Lower leg skin (tissue), 4 donors: ENCODE measurements at regions not wholly inside any gene's neighbourhood (a gene's known extent, or its start where the extent isn't known, plus 50 kb on each side); places are given as distances from the start of the nearest gene placed in this dataset.

Experiments used
- DNase-seq, 2 donors: peaks; one replicate each; pipeline ENCODE4 v3.0.0-alpha.2; 2019; ENCODE audit warnings: low spot score in 2 of 2
- H3K4me3 ChIP-seq: fragments of 200-600 bp; sonication (generic); 2 replicates; pipeline ENCODE4 v1.5.1; 2017; ENCODE audit warnings: mild to moderate bottlenecking, low read depth; ENCODE audit not compliant: poor library complexity, severe bottlenecking
- POLR2A ChIP-seq, 2 donors: fragments of 450-650 bp; IDR thresholded peaks; one replicate each; pipeline ENCODE4 v1.6.1; 2016 to 2017; ENCODE audit warnings: antibody characterized with exemption in 2 of 2, mild to moderate bottlenecking in 1 of 2, moderate library complexity in 1 of 2
- WGBS, 2 donors: methylation state at CpG; one replicate each; pipeline ENCODE4 v1.1.5; 2018; 5-methylcytosine and 5-hydroxymethylcytosine counted together
- intact Hi-C: fragments of 100-400 bp; cut with DNase I; formaldehyde crosslinking; loops from one replicate; pipeline ENCODE4 v1.15.0; 2023; ENCODE audit warnings: low total_unique reads
- TF ChIP-seq, protein P1 (sequence below), 3 donors: fragments of 450-650 bp; IDR thresholded peaks; one replicate each; pipeline ENCODE4 v1.5.1; 2016; ENCODE audit warnings: antibody characterized with exemption in 3 of 3, mild to moderate bottlenecking in 3 of 3, moderate library complexity in 2 of 3

- DNase-seq = no peak
- H3K4me3 ChIP-seq = no peak overlapping the region
- 87 to 88% methylated on average over 1 of the region's 1 CpG for WGBS, 2 donors
- TF ChIP-seq, protein P1, sequence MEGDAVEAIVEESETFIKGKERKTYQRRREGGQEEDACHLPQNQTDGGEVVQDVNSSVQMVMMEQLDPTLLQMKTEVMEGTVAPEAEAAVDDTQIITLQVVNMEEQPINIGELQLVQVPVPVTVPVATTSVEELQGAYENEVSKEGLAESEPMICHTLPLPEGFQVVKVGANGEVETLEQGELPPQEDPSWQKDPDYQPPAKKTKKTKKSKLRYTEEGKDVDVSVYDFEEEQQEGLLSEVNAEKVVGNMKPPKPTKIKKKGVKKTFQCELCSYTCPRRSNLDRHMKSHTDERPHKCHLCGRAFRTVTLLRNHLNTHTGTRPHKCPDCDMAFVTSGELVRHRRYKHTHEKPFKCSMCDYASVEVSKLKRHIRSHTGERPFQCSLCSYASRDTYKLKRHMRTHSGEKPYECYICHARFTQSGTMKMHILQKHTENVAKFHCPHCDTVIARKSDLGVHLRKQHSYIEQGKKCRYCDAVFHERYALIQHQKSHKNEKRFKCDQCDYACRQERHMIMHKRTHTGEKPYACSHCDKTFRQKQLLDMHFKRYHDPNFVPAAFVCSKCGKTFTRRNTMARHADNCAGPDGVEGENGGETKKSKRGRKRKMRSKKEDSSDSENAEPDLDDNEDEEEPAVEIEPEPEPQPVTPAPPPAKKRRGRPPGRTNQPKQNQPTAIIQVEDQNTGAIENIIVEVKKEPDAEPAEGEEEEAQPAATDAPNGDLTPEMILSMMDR (IDR thresholded peaks at IDR 0.05) = no peak
- intact Hi-C loops = no loop called here
Observed at GRCh38 chr5:166709691-166710090, 1581.8 kb upstream of the WWC1 start.

- DNase-seq = no peak
- H3K4me3 ChIP-seq = no peak overlapping the region
- intact Hi-C loops = no loop called here
- TF ChIP-seq, protein P1 (IDR thresholded peaks at IDR 0.05) = no peak
- no peak for TF ChIP-seq POLR2A (IDR thresholded peaks at IDR 0.05)
- WGBS, 2 donors = 48 to 59% methylated on average over 2 of the region's 2 CpGs
Observed at GRCh38 chr5:166710271-166710670, 1581.2 kb upstream of the WWC1 start.

DNA sequence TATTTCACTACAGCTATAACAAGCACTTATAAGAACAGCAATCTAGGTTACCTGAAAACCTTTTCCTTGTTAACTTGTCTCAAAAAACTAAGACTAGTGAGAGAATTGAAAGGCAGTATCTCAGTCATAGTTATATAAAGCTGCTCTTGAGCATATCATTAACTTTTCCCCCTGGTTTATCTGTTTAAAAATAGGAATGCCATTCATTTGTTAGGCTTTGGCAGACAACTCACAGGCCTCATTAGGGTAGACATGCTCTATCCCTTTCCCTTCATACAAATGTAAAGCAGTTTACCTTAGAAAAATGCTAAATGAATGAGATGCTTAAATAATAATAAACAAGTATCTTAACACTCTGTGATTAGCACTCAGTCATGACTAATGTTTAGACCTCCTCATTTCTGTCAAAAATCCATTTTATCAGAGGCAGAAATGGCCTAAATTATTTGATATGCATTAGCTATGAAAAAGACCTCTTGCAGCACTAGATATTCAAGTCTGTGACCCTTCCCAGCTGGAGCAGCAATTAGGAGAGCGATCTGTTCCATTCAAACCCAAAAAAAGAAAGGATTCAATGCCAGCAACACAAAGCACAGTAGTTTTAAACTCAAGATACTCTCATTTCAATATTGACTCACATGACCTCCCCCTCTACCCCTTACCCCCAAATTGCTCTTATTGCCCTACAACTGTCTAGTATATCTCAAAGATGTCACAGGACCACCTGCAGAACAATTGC lies 1578.8 kb upstream of the WWC1 start:
- DNase-seq = no peak
- no peak overlapping the region for H3K4me3 ChIP-seq
- WGBS, 2 donors = 63 to 67% methylated on average over 1 of the region's 1 CpG
- TF ChIP-seq, protein P1 (IDR thresholded peaks at IDR 0.05) = no peak
- TF ChIP-seq POLR2A (IDR thresholded peaks at IDR 0.05) = no peak
- intact Hi-C loops = no loop called here

DNA sequence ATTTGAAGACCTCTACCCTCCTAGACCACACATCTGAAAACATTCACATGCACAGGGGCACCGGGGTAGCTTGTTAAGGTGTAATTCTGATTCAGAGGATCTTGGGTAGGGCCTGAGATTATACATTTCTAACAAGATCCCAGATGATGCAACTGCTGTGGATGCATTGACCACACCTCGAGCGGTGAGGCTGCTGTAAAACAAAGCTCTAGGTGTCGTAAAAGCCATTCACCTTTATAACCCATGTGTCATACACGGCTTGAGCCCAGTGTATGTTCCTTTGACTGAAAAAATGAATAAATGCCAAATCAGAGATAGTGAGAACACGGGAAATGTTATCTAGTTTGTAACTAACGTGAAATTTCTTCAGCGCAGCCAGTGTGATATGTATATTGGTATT lies 1578.2 kb upstream of the WWC1 start:
- H3K4me3 ChIP-seq = no peak overlapping the region
- intact Hi-C loops = no loop called here
- DNase-seq = no peak
- 77 to 84% methylated on average over 8 of the region's 8 CpGs for WGBS, 2 donors
- TF ChIP-seq POLR2A (IDR thresholded peaks at IDR 0.05) = no peak
- TF ChIP-seq, protein P1 (IDR thresholded peaks at IDR 0.05) = no peak

GRCh38 chr5:166716856-166717492 lies 1574.5 kb upstream of the WWC1 start:
- WGBS, 2 donors = 67 to 93% methylated on average over 6 of the region's 6 CpGs
- TF ChIP-seq, protein P1 (IDR thresholded peaks at IDR 0.05) = no peak
- TF ChIP-seq POLR2A (IDR thresholded peaks at IDR 0.05) = no peak
- H3K4me3 ChIP-seq = no peak overlapping the region
- intact Hi-C loops = no loop called here
- no peak for DNase-seq
